GM23248 (cell line): ENCODE measurements at regions not wholly inside any gene's neighbourhood (a gene's known extent, or its start where the extent isn't known, plus 50 kb on each side); places are given as distances from the start of the nearest gene placed in this dataset.

Source experiments
- DNase-seq: peaks from one replicate; pipeline ENCODE4 v3.0.0-alpha.2; 2015
- H2AFZ ChIP-seq: fragments of 200-600 bp; sonication (generic); 2 replicates; pipeline ENCODE4 v1.6.1; 2016; ENCODE audit warnings: antibody characterized with exemption
- H3F3A ChIP-seq: fragments of 200-600 bp; sonication (generic); 2 replicates; pipeline ENCODE4 v1.6.1; 2016; ENCODE audit warnings: mild to moderate bottlenecking, antibody characterized with exemption, mixed run types; ENCODE audit not compliant: insufficient read depth
- H3K27ac ChIP-seq: fragments of 200-600 bp; sonication (generic); 2 replicates; pipeline ENCODE4 v1.5.1; 2016; ENCODE audit warnings: mild to moderate bottlenecking
- H3K27me3 ChIP-seq: fragments of 200-600 bp; sonication (generic); replicated peaks from 2 replicates; pipeline ENCODE4 v1.6.1; 2016; ENCODE audit warnings: mild to moderate bottlenecking; ENCODE audit not compliant: insufficient read depth
- H3K36me3 ChIP-seq: fragments of 200-600 bp; sonication (generic); 2 replicates; pipeline ENCODE4 v1.6.1; 2016; ENCODE audit warnings: low read depth, mild to moderate bottlenecking
- H3K4me1 ChIP-seq: fragments of 200-600 bp; sonication (generic); 2 replicates; pipeline ENCODE4 v1.6.1; 2016; ENCODE audit warnings: mild to moderate bottlenecking; ENCODE audit not compliant: insufficient read depth
- H3K4me2 ChIP-seq: fragments of 200-600 bp; sonication (generic); one replicate; pipeline ENCODE4 v1.6.1; 2016; ENCODE audit warnings: mild to moderate bottlenecking; ENCODE audit not compliant: unreplicated experiment
- H3K4me3 ChIP-seq: fragments of 200-600 bp; sonication (generic); 2 replicates; pipeline ENCODE4 v1.5.1; 2016; ENCODE audit warnings: mild to moderate bottlenecking
- H3K79me2 ChIP-seq: fragments of 200-600 bp; sonication (generic); 2 replicates; pipeline ENCODE4 v1.6.1; 2016; ENCODE audit warnings: mild to moderate bottlenecking; ENCODE audit not compliant: insufficient read depth
- H3K9ac ChIP-seq: fragments of 200-600 bp; sonication (generic); 2 replicates; pipeline ENCODE4 v1.6.1; 2016; ENCODE audit warnings: mild to moderate bottlenecking
- H3K9me2 ChIP-seq: fragments of 200-600 bp; sonication (generic); 2 replicates; pipeline ENCODE4 v1.6.1; 2016; ENCODE audit warnings: mixed run types, mild to moderate bottlenecking, moderate library complexity; ENCODE audit not compliant: insufficient read depth
- H3K9me3 ChIP-seq: fragments of 200-600 bp; sonication (generic); one replicate; pipeline ENCODE4 v1.6.1; 2017; ENCODE audit warnings: low read depth
- H4K20me1 ChIP-seq: fragments of 200-600 bp; sonication (generic); 2 replicates; pipeline ENCODE4 v1.6.0; 2016; ENCODE audit not compliant: insufficient read depth
- EZH2 ChIP-seq: fragments of 200-600 bp; sonication (generic); IDR thresholded peaks from 2 replicates; pipeline ENCODE4 v1.6.1; 2018; ENCODE audit warnings: antibody characterized with exemption, mild to moderate bottlenecking; ENCODE audit not compliant: insufficient read depth, poor library complexity, severe bottlenecking
- EZH2phosphoT487 ChIP-seq: fragments of 200-600 bp; sonication (generic); IDR thresholded peaks from 2 replicates; pipeline ENCODE4 v1.6.1; 2018; ENCODE audit warnings: antibody characterized with exemption, moderate library complexity, mild to moderate bottlenecking, low read depth; ENCODE audit not compliant: insufficient read depth
- WGBS, 2 experiments: methylation state at CpG; one replicate each; pipeline ENCODE4 v1.1.6; 2015 to 2017; ENCODE audit warnings: low lambda C conversion rate in 2 of 2, low coverage in 1 of 2; ENCODE audit errors: missing lambda C conversion rate in 2 of 2; 5-methylcytosine and 5-hydroxymethylcytosine counted together
- in situ Hi-C: fragments of 300-500 bp; cut with MboI; formaldehyde crosslinking; loops from 2 replicates; pipeline ENCODE4 v1.15.0; 2020

- TF ChIP-seq EZH2 (no peak), EZH2phosphoT487 (no peak)
- H3K9ac ChIP-seq: no peak overlapping the region
- no peaks in the 10 kb centered on the region for H3F3A ChIP-seq
- H3K27ac ChIP-seq: no peak overlapping the region
- H4K20me1 ChIP-seq: no peaks in the 10 kb centered on the region
- H3K4me3 ChIP-seq: no peak overlapping the region
- in situ Hi-C loops: loop anchor here (25.0 kb wide), 1 partner anchor 775 kb away; no protein-coding TSS in a partner anchor
- no peaks in the 10 kb centered on the region for H3K9me3 ChIP-seq
- DNase-seq: peak; percentile 12
- H3K79me2 ChIP-seq: no peaks in the 10 kb centered on the region
- H3K4me1 ChIP-seq: no peaks in the 10 kb centered on the region
- no peak overlapping the region for H2AFZ ChIP-seq
- no peaks in the 10 kb centered on the region for H3K36me3 ChIP-seq
- no peaks in the 10 kb centered on the region for H3K27me3 ChIP-seq
- no peak overlapping the region for H3K4me2 ChIP-seq
- no peaks in the 10 kb centered on the region for H3K9me2 ChIP-seq
These were observed 185.8 kb upstream of the STK26 start for GRCh38 chrX:131837325-131837724.

GRCh38 chrX:131840799-131841495 lies 182.2 kb upstream of the STK26 start:
- in situ Hi-C loops: loop anchor here (25.0 kb wide), 1 partner anchor 771 kb away; no protein-coding TSS in a partner anchor
- no peaks in the 10 kb centered on the region for H3K27me3 ChIP-seq
- H3K79me2 ChIP-seq: no peaks in the 10 kb centered on the region
- WGBS, 2 experiments: 38 to 49% methylated on average over 14 to 17 of the region's 24 CpGs
- H4K20me1 ChIP-seq: no peaks in the 10 kb centered on the region
- no peaks in the 10 kb centered on the region for H3F3A ChIP-seq
- no peak overlapping the region for H3K27ac ChIP-seq
- no peaks in the 10 kb centered on the region for H3K36me3 ChIP-seq
- H3K9me3 ChIP-seq: no peaks in the 10 kb centered on the region
- no peak overlapping the region for H2AFZ ChIP-seq
- H3K9me2 ChIP-seq: no peaks in the 10 kb centered on the region
- no peak for DNase-seq
- no peak for TF ChIP-seq EZH2phosphoT487
- no peak for TF ChIP-seq EZH2
- H3K4me2 ChIP-seq: no peak overlapping the region
- no peak overlapping the region for H3K4me3 ChIP-seq
- no peaks in the 10 kb centered on the region for H3K4me1 ChIP-seq
- H3K9ac ChIP-seq: no peak overlapping the region

GRCh38 chrX:131841496-131842437 lies 181.3 kb upstream of the STK26 start:
- in situ Hi-C loops: loop anchor here (25.0 kb wide), 1 partner anchor 771 kb away; no protein-coding TSS in a partner anchor
- DNase-seq: peak; percentile 46
- Histone ChIP-seq H3K36me3 (no peaks in the 10 kb centered on the region), H2AFZ (no peak overlapping the region), H3K4me1 (no peaks in the 10 kb centered on the region), H3K27ac (no peak overlapping the region), H3F3A (no peaks in the 10 kb centered on the region), H3K9me2 (no peaks in the 10 kb centered on the region), H3K27me3 (no peaks in the 10 kb centered on the region), H3K9me3 (no peaks in the 10 kb centered on the region), H3K4me2 (no peak overlapping the region), H3K9ac (no peak overlapping the region), H3K79me2 (no peaks in the 10 kb centered on the region), H3K4me3 (no peak overlapping the region), H4K20me1 (no peaks in the 10 kb centered on the region)
- no peak for TF ChIP-seq EZH2phosphoT487
- no peak for TF ChIP-seq EZH2
- 26 to 42% methylated on average over 18 to 24 of the region's 31 CpGs for WGBS, 2 experiments

GRCh38 chrX:131843987-131844386 lies 179.1 kb upstream of the STK26 start:
- H3K9me2 ChIP-seq: no peaks in the 10 kb centered on the region
- H3K36me3 ChIP-seq: no peaks in the 10 kb centered on the region
- H3K79me2 ChIP-seq: no peaks in the 10 kb centered on the region
- no peak overlapping the region for H3K4me2 ChIP-seq
- H2AFZ ChIP-seq: no peak overlapping the region
- TF ChIP-seq EZH2phosphoT487: no peak
- no peak for TF ChIP-seq EZH2
- no peaks in the 10 kb centered on the region for H3F3A ChIP-seq
- no peak overlapping the region for H3K27ac ChIP-seq
- no peak overlapping the region for H3K9ac ChIP-seq
- no peak for DNase-seq
- no peaks in the 10 kb centered on the region for H3K27me3 ChIP-seq
- H3K9me3 ChIP-seq: no peaks in the 10 kb centered on the region
- H3K4me3 ChIP-seq: no peak overlapping the region
- in situ Hi-C loops: loop anchor here (25.0 kb wide), 1 partner anchor 768 kb away; no protein-coding TSS in a partner anchor
- H4K20me1 ChIP-seq: no peaks in the 10 kb centered on the region
- no peaks in the 10 kb centered on the region for H3K4me1 ChIP-seq
